Hypothalamus (tissue), 51 donors: ENCODE measurements at regions not wholly inside any gene's neighbourhood (a gene's known extent, or its start where the extent isn't known, plus 50 kb on each side); places are given as distances from the start of the nearest gene placed in this dataset.

Experiments
- DNase-seq, 51 donors: peaks; one replicate each; lab custom pipeline; 2025; lab: John Stamatoyannopoulos, UW

GRCh38 chr5:82858151-82859025 lies 218.8 kb downstream of the TMEM167A start:
- peak in 1 of 51 donors; percentile 10 for DNase-seq

- DNase-seq: no peak
These were observed 221.2 kb downstream of the TMEM167A start for GRCh38 chr5:82855893-82856550.

GRCh38 chr5:82854956-82855355 lies 222.2 kb downstream of the TMEM167A start:
- no peak for DNase-seq

GRCh38 chr5:82851471-82851870 lies 225.7 kb downstream of the TMEM167A start:
- DNase-seq: no peak

- no peak for DNase-seq
These were observed 226.8 kb downstream of the TMEM167A start for GRCh38 chr5:82850393-82850792.

GRCh38 chr5:82849885-82850284 lies 227.3 kb downstream of the TMEM167A start:
- no peak for DNase-seq

- DNase-seq: no peak
These were observed 229.6 kb downstream of the TMEM167A start for GRCh38 chr5:82847562-82847961.

GRCh38 chr5:82839881-82840280 lies 237.3 kb downstream of the TMEM167A start:
- DNase-seq: no peak

- DNase-seq: no peak
These were observed 241.7 kb downstream of the TMEM167A start for GRCh38 chr5:82835488-82835887.

- DNase-seq: no peak
These were observed 243.0 kb downstream of the TMEM167A start for GRCh38 chr5:82834151-82834550.

- no peak for DNase-seq
These were observed 243.9 kb downstream of the TMEM167A start for GRCh38 chr5:82833277-82833676.

- no peak for DNase-seq
These were observed 244.7 kb downstream of the TMEM167A start for GRCh38 chr5:82832445-82832844.

GRCh38 chr5:82828211-82828610 lies 249.0 kb downstream of the TMEM167A start:
- DNase-seq: no peak

- DNase-seq: no peak
These were observed 249.5 kb downstream of the TMEM167A start for GRCh38 chr5:82827651-82828050.

GRCh38 chr5:82822634-82822927 lies 254.6 kb downstream of the TMEM167A start:
- no peak for DNase-seq

- DNase-seq: no peak
These were observed 255.2 kb downstream of the TMEM167A start for GRCh38 chr5:82821846-82822633.

- DNase-seq: no peak
These were observed 256.0 kb downstream of the TMEM167A start for GRCh38 chr5:82820961-82821845.

GRCh38 chr5:82820188-82820587 lies 257.0 kb downstream of the TMEM167A start:
- no peak for DNase-seq

- no peak for DNase-seq
These were observed 259.1 kb downstream of the TMEM167A start for GRCh38 chr5:82817897-82818676.

GRCh38 chr5:82816926-82817325 lies 260.3 kb downstream of the TMEM167A start:
- no peak for DNase-seq
